A549 (cell line): ENCODE measurements at regions not wholly inside any gene's neighbourhood (a gene's known extent, or its start where the extent isn't known, plus 50 kb on each side); places are given as distances from the start of the nearest gene placed in this dataset.

ENCODE experiments used
- ATAC-seq, 2 experiments: fragments of 200-7000 bp in 1 of 2; fragments of >200 bp in 1 of 2; cut with Nextera tagmentation in 1 of 2; cut with Tn5 transposase in 1 of 2; 3 replicates each; pipeline versions ENCODE4 v1.8.0 to v1.9.1; 2018 to 2020; ENCODE audit warnings: mild to moderate bottlenecking in 1 of 2, moderate library complexity in 1 of 2
- CTCF ChIA-PET: fragments of 300-600 bp; sonication (Branson Sonifier 250); formaldehyde crosslinking; extraction: SDS; loops from one replicate; lab custom pipeline; 2021; ENCODE audit warnings: antibody characterized with exemption, inconsistent platforms; lab: Yijun Ruan, JAX
- POLR2A ChIA-PET: fragments of 350-600 bp; formaldehyde crosslinking; extraction: SDS; loops from one replicate; lab custom pipeline; 2021; ENCODE audit warnings: antibody characterized with exemption, inconsistent platforms; lab: Yijun Ruan, JAX
- DNase-seq, 2 experiments: peaks; one replicate each; pipeline versions ENCODE4 v3.0.0 to v3.0.0-alpha.2; 2011 to 2016; ENCODE audit warnings: low read depth in 1 of 2, low spot score in 1 of 2
- FAIRE-seq: peaks from 2 replicates; lab custom pipeline; 2011; peaks lifted over from hg19 to GRCh38; lab: Jason Lieb, UNC
- H3K27ac ChIP-seq, 2 experiments: fragments of >200 bp; sonication (Bioruptor Twin); formaldehyde crosslinking; 3 replicates each; pipeline ENCODE4 v1.5.1; 2016 to 2017
- H3K4me1 ChIP-seq: fragments of >200 bp; sonication (Bioruptor Twin); formaldehyde crosslinking; 3 replicates; pipeline ENCODE4 v1.6.1; 2016
- H3K4me2 ChIP-seq: fragments of >200 bp; sonication (Bioruptor Twin); formaldehyde crosslinking; 3 replicates; pipeline ENCODE4 v1.6.1; 2016
- H3K4me3 ChIP-seq: fragments of >200 bp; sonication (Bioruptor Twin); formaldehyde crosslinking; 3 replicates; pipeline ENCODE4 v1.5.1; 2016
- H3K9me3 ChIP-seq: fragments of >200 bp; sonication (Bioruptor Twin); formaldehyde crosslinking; 3 replicates; pipeline ENCODE4 v1.6.1; 2016
- BCL3 ChIP-seq: fragments of >200 bp; sonication (Bioruptor Twin); formaldehyde crosslinking; IDR thresholded peaks from 3 replicates; pipeline ENCODE4 v1.6.1; 2016
- CBX2 ChIP-seq: fragments of 200-600 bp; sonication (generic); IDR thresholded peaks from 2 replicates; pipeline ENCODE4 v1.6.1; 2016; ENCODE audit warnings: low read depth, mild to moderate bottlenecking, borderline replicate concordance
- CEBPB ChIP-seq, 2 experiments: fragments of >200 bp in 1 of 2; sonication (Bioruptor Twin) in 1 of 2; formaldehyde crosslinking in 1 of 2; IDR thresholded peaks; 2 replicates each; pipeline ENCODE4 v1.6.1; 2012 to 2016
- CHD2 ChIP-seq: fragments of 150-350 bp; IDR thresholded peaks from 2 replicates; pipeline ENCODE4 v1.6.1; 2014; ENCODE audit warnings: low read length; ENCODE audit not compliant: partially characterized antibody
- CHD4 ChIP-seq: fragments of 200-600 bp; sonication (generic); IDR thresholded peaks from 2 replicates; pipeline ENCODE4 v1.6.1; 2016; ENCODE audit warnings: antibody characterized with exemption, mild to moderate bottlenecking, borderline replicate concordance
- CTCF ChIP-seq: fragments of >200 bp; sonication (Bioruptor Twin); formaldehyde crosslinking; IDR thresholded peaks from 3 replicates; pipeline ENCODE4 v1.5.1; 2016
- EHF ChIP-seq: fragments of 250-450 bp; sonication (Bioruptor Pico); IDR thresholded peaks from 2 replicates; pipeline ENCODE4 v1.5.0; 2020; ENCODE audit warnings: mild to moderate bottlenecking
- EHMT2 ChIP-seq: fragments of 200-600 bp; sonication (generic); IDR thresholded peaks from 2 replicates; pipeline ENCODE4 v1.6.1; 2016; ENCODE audit warnings: antibody characterized with exemption, low read depth, mild to moderate bottlenecking, moderate library complexity
- ESRRA ChIP-seq: fragments of 150-350 bp; IDR thresholded peaks from 2 replicates; pipeline ENCODE4 v1.6.1; 2014; ENCODE audit warnings: mild to moderate bottlenecking, low read length, borderline replicate concordance
- GATA3 ChIP-seq: IDR thresholded peaks from 2 replicates; pipeline ENCODE4 v1.6.1; 2012; ENCODE audit warnings: borderline replicate concordance
- HES2 ChIP-seq: fragments of >200 bp; sonication (Bioruptor Twin); formaldehyde crosslinking; IDR thresholded peaks from 2 replicates; pipeline ENCODE4 v1.6.1; 2016
- HOXA7 ChIP-seq: fragments of 250-450 bp; sonication (Bioruptor Pico); IDR thresholded peaks from 2 replicates; pipeline ENCODE4 v1.5.0; 2020; ENCODE audit warnings: mild to moderate bottlenecking, moderate library complexity
- HOXB13 ChIP-seq: fragments of 250-450 bp; sonication (Bioruptor Pico); IDR thresholded peaks from 2 replicates; pipeline ENCODE4 v1.5.0; 2020; ENCODE audit warnings: low read depth, mild to moderate bottlenecking, moderate library complexity
- HOXB5 ChIP-seq: fragments of 250-450 bp; sonication (Bioruptor Pico); IDR thresholded peaks from 2 replicates; pipeline ENCODE4 v1.5.0; 2020; ENCODE audit warnings: mild to moderate bottlenecking, moderate library complexity
- JUN ChIP-seq, 2 experiments: fragments of >200 bp; sonication (Bioruptor Twin); formaldehyde crosslinking; IDR thresholded peaks; 2 replicates in 1 of 2; 3 replicates in 1 of 2; pipeline ENCODE4 v1.6.1; 2016 to 2017
- KDM1A ChIP-seq: fragments of 200-600 bp; sonication (generic); IDR thresholded peaks from 2 replicates; pipeline ENCODE4 v1.6.1; 2016; ENCODE audit warnings: low read depth, mild to moderate bottlenecking
- KDM5A ChIP-seq: fragments of 200-600 bp; sonication (generic); IDR thresholded peaks from 2 replicates; pipeline ENCODE4 v1.6.1; 2016; ENCODE audit warnings: antibody characterized with exemption, mild to moderate bottlenecking
- MAFK ChIP-seq: fragments of 450-650 bp; IDR thresholded peaks from 2 replicates; pipeline ENCODE4 v1.6.1; 2014; ENCODE audit not compliant: partially characterized antibody
- MYC ChIP-seq: IDR thresholded peaks from 2 replicates; pipeline ENCODE4 v1.6.1; 2012; ENCODE audit warnings: mild to moderate bottlenecking, inconsistent platforms, low read length, improper control_type of control experiment, borderline replicate concordance
- NR3C1 ChIP-seq: fragments of >200 bp; sonication (Bioruptor Twin); formaldehyde crosslinking; IDR thresholded peaks from 3 replicates; pipeline ENCODE4 v1.6.1; 2017
- PHF8 ChIP-seq: fragments of 200-600 bp; sonication (generic); IDR thresholded peaks from 2 replicates; pipeline ENCODE4 v1.6.1; 2016; ENCODE audit warnings: low read depth, mild to moderate bottlenecking, antibody characterized with exemption, moderate library complexity, borderline replicate concordance
- RCOR1 ChIP-seq: fragments of 150-350 bp; IDR thresholded peaks from 2 replicates; pipeline ENCODE4 v1.6.1; 2014; ENCODE audit warnings: antibody characterized with exemption, low read length, low read depth
- REST ChIP-seq: fragments of 200-600 bp; sonication (generic); IDR thresholded peaks from 2 replicates; pipeline ENCODE4 v1.6.1; 2016; ENCODE audit warnings: antibody characterized with exemption, mild to moderate bottlenecking, moderate library complexity
- SMC3 ChIP-seq: fragments of >200 bp; sonication (Bioruptor Twin); formaldehyde crosslinking; IDR thresholded peaks from 3 replicates; pipeline ENCODE4 v1.6.1; 2018; ENCODE audit warnings: inconsistent platforms
- TP53 ChIP-seq: fragments of 250-450 bp; sonication (Bioruptor Pico); IDR thresholded peaks from 2 replicates; pipeline ENCODE4 v1.5.0; 2021; ENCODE audit warnings: mild to moderate bottlenecking, moderate library complexity
- ZFP36 ChIP-seq: fragments of 450-650 bp; IDR thresholded peaks from 2 replicates; pipeline ENCODE4 v1.6.1; 2014; ENCODE audit warnings: borderline replicate concordance; ENCODE audit not compliant: partially characterized antibody
- WGBS: methylation state at CpG from one replicate; pipeline ENCODE4 v1.1.6; 2017; ENCODE audit errors: missing lambda C conversion rate; 5-methylcytosine and 5-hydroxymethylcytosine counted together

- CTCF ChIA-PET, result interaction anchor here (0.9 to 1.9 kb wide), 5 partner anchors 15 to 136 kb away, joined by 3 to 6 read pairs (median 5); partner anchors contain the start of gene LINGO1
- Histone ChIP-seq H3K4me1 (no peaks in the 10 kb centered on the region), H3K9me3 (no peaks in the 10 kb centered on the region), H3K4me3 (no peak overlapping the region), H3K27ac (no peak overlapping the region), H3K4me2 (no peak overlapping the region)
- FAIRE-seq (no peak), DNase-seq (no peak), ATAC-seq (no peak)
- no peak for TF ChIP-seq RCOR1
- TF ChIP-seq HOXA7 (CRISPR knock-in tag), result no peak
- no peak for TF ChIP-seq PHF8
- no peak for TF ChIP-seq SMC3
- no peak for TF ChIP-seq CHD2
- no peak for TF ChIP-seq HOXB5 (CRISPR knock-in tag)
- no peak for TF ChIP-seq EHMT2
- TF ChIP-seq HOXB13, result no peak
- TF ChIP-seq EHF, result no peak
- POLR2A ChIA-PET, result no interaction called here
- 49% methylated on average over 7 of the region's 7 CpGs for WGBS
These were observed 52.5 kb upstream of the LINGO1 start for GRCh38 chr15:77685082-77685815.

- WGBS, result 40% methylated on average over 2 of the region's 7 CpGs
- TF ChIP-seq KDM1A (no peak), NR3C1 (no peak), CBX2 (no peak), HOXA7 (CRISPR knock-in tag) (no peak), TP53 (CRISPR knock-in tag) (no peak), BCL3 (no peak), CHD4 (no peak), KDM5A (no peak), HES2 (no peak), ESRRA (no peak), ZFP36 (no peak), MYC (no peak), JUN (IDR thresholded peaks at IDR 0.05) (no peak), GATA3 (no peak), CTCF (no peak), REST (no peak), CEBPB (IDR thresholded peaks at IDR 0.05) (no peak), HOXB13 (no peak), MAFK (no peak)
- FAIRE-seq, result no peak
- Histone ChIP-seq H3K27ac (no peak overlapping the region), H3K9me3 (no peaks in the 10 kb centered on the region), H3K4me2 (no peak overlapping the region), H3K4me1 (no peaks in the 10 kb centered on the region), H3K4me3 (no peak overlapping the region)
- POLR2A ChIA-PET, result no interaction called here
- no peak for ATAC-seq
- CTCF ChIA-PET, result interaction anchor here (0.6 to 1.9 kb wide), 7 partner anchors 9 to 137 kb away, joined by 3 to 6 read pairs (median 3); partner anchors contain the start of gene LINGO1
- no peak for DNase-seq
These were observed 51.8 kb upstream of the LINGO1 start for GRCh38 chr15:77684341-77685081.
